IMR-90 (cell line): ENCODE measurements at regions not wholly inside any gene's neighbourhood (a gene's known extent, or its start where the extent isn't known, plus 50 kb on each side); places are given as distances from the start of the nearest gene placed in this dataset.

ENCODE experiments used
- ATAC-seq: fragments of 200-7000 bp; cut with Tn5 transposase; 2 replicates; pipeline ENCODE4 v1.9.1; 2020; ENCODE audit warnings: low read depth, mild to moderate bottlenecking, moderate library complexity
- BruUV-seq: library from RNA; stranded (reverse); fragments of 400-500 nt; replicated peaks from 2 replicates; lab custom pipeline; 2021; lab: Mats Ljungman, UMichigan
- CTCF ChIA-PET: fragments of 300-600 bp; formaldehyde crosslinking; extraction: SDS; loops from one replicate; lab custom pipeline; 2021; ENCODE audit warnings: antibody characterized with exemption; lab: Yijun Ruan, JAX
- POLR2A ChIA-PET: fragments of 300-600 bp; sonication (Branson Sonifier 250); formaldehyde crosslinking; loops from one replicate; lab custom pipeline; 2022; ENCODE audit warnings: antibody characterized with exemption; ENCODE audit not compliant: unreplicated experiment; lab: Charles Lee
- DNase-seq: peaks from one replicate; pipeline ENCODE4 v3.0.0; 2013
- H2AFZ ChIP-seq: replicated peaks from 2 replicates; pipeline ENCODE3; 2013; ENCODE audit warnings: low read length, mild to moderate bottlenecking; ENCODE audit not compliant: poor library complexity
- H2AK5ac ChIP-seq: 2 replicates; pipeline ENCODE4 v1.6.1; 2013; ENCODE audit warnings: low read depth, low read length, inconsistent platforms
- H2AK9ac ChIP-seq: replicated peaks from 2 replicates; pipeline ENCODE3; 2013; ENCODE audit warnings: mild to moderate bottlenecking, low read depth, low read length, moderate library complexity; ENCODE audit not compliant: poor library complexity
- H2BK120ac ChIP-seq: 2 replicates; pipeline ENCODE4 v1.6.1; 2013; ENCODE audit warnings: low read depth, low read length, inconsistent platforms
- H2BK15ac ChIP-seq: 3 replicates; pipeline ENCODE4 v1.6.1; 2013; ENCODE audit warnings: low read depth, low read length, inconsistent platforms
- H2BK20ac ChIP-seq: 2 replicates; pipeline ENCODE4 v1.6.1; 2013; ENCODE audit warnings: low read depth, mild to moderate bottlenecking, inconsistent platforms, low read length, moderate library complexity
- H2BK5ac ChIP-seq: 2 replicates; pipeline ENCODE4 v1.6.1; 2013; ENCODE audit warnings: mild to moderate bottlenecking, low read depth, low read length, inconsistent platforms; ENCODE audit not compliant: poor library complexity, severe bottlenecking
- H3K14ac ChIP-seq: replicated peaks from 2 replicates; pipeline ENCODE4 v1.6.1; 2013; ENCODE audit warnings: low read depth, low read length, inconsistent platforms
- H3K18ac ChIP-seq: 2 replicates; pipeline ENCODE4 v1.6.1; 2013; ENCODE audit warnings: low read depth, low read length, control low read depth
- H3K23ac ChIP-seq: 2 replicates; pipeline ENCODE4 v1.6.1; 2013; ENCODE audit warnings: low read depth, low read length, inconsistent platforms
- H3K27ac ChIP-seq: 2 replicates; pipeline ENCODE4 v1.5.1; 2013; ENCODE audit warnings: mild to moderate bottlenecking, control low read depth, low read length; ENCODE audit not compliant: insufficient read depth
- H3K27me3 ChIP-seq: 2 replicates; pipeline ENCODE4 v1.6.1; 2013; ENCODE audit warnings: low read length; ENCODE audit not compliant: control insufficient read depth, insufficient read depth
- H3K36me3 ChIP-seq: 2 replicates; pipeline ENCODE4 v1.6.1; 2013; ENCODE audit warnings: low read length, mixed read lengths; ENCODE audit not compliant: control insufficient read depth, insufficient read depth
- H3K4ac ChIP-seq: 2 replicates; pipeline ENCODE4 v1.6.1; 2013; ENCODE audit warnings: low read depth, low read length, inconsistent platforms
- H3K4me1 ChIP-seq: 2 replicates; pipeline ENCODE4 v1.6.1; 2013; ENCODE audit warnings: low read length, mixed read lengths; ENCODE audit not compliant: control insufficient read depth, insufficient read depth
- H3K4me2 ChIP-seq: 2 replicates; pipeline ENCODE4 v1.6.1; 2013; ENCODE audit warnings: low read depth, mild to moderate bottlenecking, control low read depth, low read length, moderate library complexity
- H3K4me3 ChIP-seq: 2 replicates; pipeline ENCODE4 v1.5.1; 2013; ENCODE audit warnings: low read depth, mild to moderate bottlenecking, control low read depth, low read length, moderate library complexity; ENCODE audit not compliant: insufficient read depth
- H3K56ac ChIP-seq: 2 replicates; pipeline ENCODE4 v1.6.1; 2013; ENCODE audit warnings: low read length, inconsistent platforms; ENCODE audit not compliant: insufficient read depth; ENCODE audit errors: extremely low read depth
- H3K79me1 ChIP-seq, 2 experiments: 2 replicates each; pipeline ENCODE4 v1.6.1; 2013; ENCODE audit warnings: low read length in 2 of 2, inconsistent platforms in 1 of 2, low read depth in 1 of 2
- H3K9ac ChIP-seq: 2 replicates; pipeline ENCODE4 v1.6.1; 2013; ENCODE audit warnings: low read depth, low read length, control low read depth
- H3K9me1 ChIP-seq: 2 replicates; pipeline ENCODE4 v1.6.1; 2013; ENCODE audit warnings: low read length, inconsistent platforms; ENCODE audit not compliant: insufficient read depth
- H3K9me3 ChIP-seq: 2 replicates; pipeline ENCODE4 v1.6.1; 2013; ENCODE audit warnings: low read length; ENCODE audit not compliant: control insufficient read depth, insufficient read depth
- H4K20me1 ChIP-seq: 2 replicates; pipeline ENCODE4 v1.6.1; 2013; ENCODE audit warnings: low read length, inconsistent platforms; ENCODE audit not compliant: insufficient read depth
- H4K5ac ChIP-seq: 2 replicates; pipeline ENCODE4 v1.6.1; 2013; ENCODE audit warnings: mild to moderate bottlenecking, low read depth, low read length, control low read depth
- H4K8ac ChIP-seq, 2 experiments: 2 replicates each; pipeline ENCODE4 v1.6.1; 2013; ENCODE audit warnings: low read depth in 2 of 2, low read length in 2 of 2, control low read depth in 1 of 2, inconsistent platforms in 1 of 2
- H4K91ac ChIP-seq: 2 replicates; pipeline ENCODE4 v1.6.1; 2013; ENCODE audit warnings: low read depth, low read length, inconsistent platforms; ENCODE audit not compliant: insufficient read depth
- CHD1 ChIP-seq: IDR thresholded peaks from 2 replicates; pipeline ENCODE4 v1.6.1; 2012; ENCODE audit warnings: low read depth, low read length, improper control_type of control experiment
- FOS ChIP-seq: fragments of 150-350 bp; IDR thresholded peaks from 2 replicates; pipeline ENCODE4 v1.6.1; 2016; ENCODE audit warnings: low read depth, low read length
- MAFK ChIP-seq: IDR thresholded peaks from 2 replicates; pipeline ENCODE4 v1.6.1; 2012; ENCODE audit warnings: low read depth, low read length, improper control_type of control experiment
- MXI1 ChIP-seq: IDR thresholded peaks from 2 replicates; pipeline ENCODE4 v1.6.1; 2012; ENCODE audit warnings: low read depth, mild to moderate bottlenecking, low read length, moderate library complexity, borderline replicate concordance
- NFE2L2 ChIP-seq: fragments of 150-350 bp; IDR thresholded peaks from 2 replicates; pipeline ENCODE4 v1.6.1; 2016; ENCODE audit warnings: low read depth, mild to moderate bottlenecking, low read length
- POLR2A ChIP-seq: IDR thresholded peaks from 2 replicates; pipeline ENCODE4 v1.6.1; 2012; ENCODE audit warnings: mild to moderate bottlenecking, low read depth, low read length
- RAD21 ChIP-seq: IDR thresholded peaks from 2 replicates; pipeline ENCODE4 v1.6.1; 2012; ENCODE audit warnings: low read length, improper control_type of control experiment
- RCOR1 ChIP-seq: IDR thresholded peaks from 2 replicates; pipeline ENCODE4 v1.6.1; 2012; ENCODE audit warnings: mild to moderate bottlenecking, low read length, improper control_type of control experiment; ENCODE audit not compliant: insufficient replicate concordance
- RFX5 ChIP-seq: IDR thresholded peaks from 2 replicates; pipeline ENCODE4 v1.8.0; 2012; ENCODE audit warnings: low read depth, mild to moderate bottlenecking, low read length, moderate library complexity
- SMC3 ChIP-seq: fragments of 150-350 bp; IDR thresholded peaks from 2 replicates; pipeline ENCODE4 v1.6.1; 2016; ENCODE audit warnings: low read depth, mild to moderate bottlenecking, antibody characterized with exemption, low read length, moderate library complexity
- WGBS, 2 experiments: methylation state at CpG; one replicate each; pipeline versions ENCODE4 v1.1.5 to v1.1.7; 2013; ENCODE audit warnings: missing lambda C conversion rate in 2 of 2; ENCODE audit not compliant: insufficient read length in 1 of 2; ENCODE audit errors: extremely low coverage in 2 of 2; 5-methylcytosine and 5-hydroxymethylcytosine counted together
- dilution Hi-C: fragments of 300-500 bp; cut with HindIII; formaldehyde crosslinking; loops from one replicate; pipeline ENCODE4 v1.14.3; 2018; ENCODE audit warnings: low sequenced_read_pairs; ENCODE audit not compliant: unreplicated experiment
- in situ Hi-C: fragments of 300-500 bp; cut with MboI; formaldehyde crosslinking; loops from 3 replicates; pipeline ENCODE4 v1.14.3; 2019; ENCODE audit warnings: low sequenced_read_pairs, inconsistent platforms, mixed read lengths
- intact Hi-C: fragments of 100-400 bp; cut with micrococcal nuclease; formaldehyde crosslinking; loops from 2 replicates; pipeline ENCODE4 v1.10.0; 2022
- TF ChIP-seq, protein P1 (sequence below): fragments of 150-350 bp; IDR thresholded peaks from 2 replicates; pipeline ENCODE4 v1.6.1; 2017; ENCODE audit warnings: mild to moderate bottlenecking, antibody characterized with exemption, low read length, low read depth
- TF ChIP-seq, protein P2 (sequence below): conservative IDR thresholded peaks from 2 replicates; pipeline ENCODE4 v1.5.1; 2012; ENCODE audit warnings: mild to moderate bottlenecking, low read depth, low read length, improper control_type of control experiment
- TF ChIP-seq, protein P3 (sequence below): fragments of 150-350 bp; IDR thresholded peaks from 2 replicates; pipeline ENCODE4 v1.6.1; 2016; ENCODE audit warnings: low read depth, mild to moderate bottlenecking, low read length, moderate library complexity, borderline replicate concordance

DNA sequence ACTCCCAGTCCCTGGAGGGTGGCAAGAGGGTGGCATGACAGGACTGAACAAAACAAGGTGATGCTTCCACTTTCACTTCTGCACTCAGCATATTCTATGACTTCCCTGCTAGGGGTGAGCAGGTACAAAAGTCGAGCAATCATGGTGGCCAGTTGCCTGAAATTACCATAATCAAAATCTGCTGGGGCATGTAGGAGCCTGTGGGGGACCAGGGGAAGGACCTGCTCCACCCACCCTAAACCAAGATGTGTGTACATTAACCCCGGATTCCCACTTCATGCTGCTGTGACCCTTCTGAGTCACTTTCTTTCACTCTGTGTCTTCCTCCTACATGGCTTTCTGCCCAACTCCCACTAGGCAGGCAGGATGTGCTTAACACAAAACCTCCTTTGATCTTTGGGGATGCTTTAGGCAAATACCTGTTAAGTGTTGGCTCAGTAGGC lies 73.3 kb upstream of the PHF24 start:
- H2BK120ac ChIP-seq, result no peak overlapping the region
- intact Hi-C loops, result no loop called here
- no peak overlapping the region for H3K4me3 ChIP-seq
- H2BK5ac ChIP-seq, result no peak overlapping the region
- H2AK9ac ChIP-seq, result no peak overlapping the region
- H2AFZ ChIP-seq, result no peak overlapping the region
- H3K56ac ChIP-seq, result no peak overlapping the region
- TF ChIP-seq, protein P1, sequence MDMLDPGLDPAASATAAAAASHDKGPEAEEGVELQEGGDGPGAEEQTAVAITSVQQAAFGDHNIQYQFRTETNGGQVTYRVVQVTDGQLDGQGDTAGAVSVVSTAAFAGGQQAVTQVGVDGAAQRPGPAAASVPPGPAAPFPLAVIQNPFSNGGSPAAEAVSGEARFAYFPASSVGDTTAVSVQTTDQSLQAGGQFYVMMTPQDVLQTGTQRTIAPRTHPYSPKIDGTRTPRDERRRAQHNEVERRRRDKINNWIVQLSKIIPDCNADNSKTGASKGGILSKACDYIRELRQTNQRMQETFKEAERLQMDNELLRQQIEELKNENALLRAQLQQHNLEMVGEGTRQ, result no peak
- TF ChIP-seq RFX5, result no peak
- no peak for TF ChIP-seq MAFK
- no peak for TF ChIP-seq MXI1
- no peak for TF ChIP-seq SMC3
- TF ChIP-seq POLR2A, result no peak
- no peak for TF ChIP-seq RCOR1
- TF ChIP-seq NFE2L2, result no peak
- TF ChIP-seq, protein P2, sequence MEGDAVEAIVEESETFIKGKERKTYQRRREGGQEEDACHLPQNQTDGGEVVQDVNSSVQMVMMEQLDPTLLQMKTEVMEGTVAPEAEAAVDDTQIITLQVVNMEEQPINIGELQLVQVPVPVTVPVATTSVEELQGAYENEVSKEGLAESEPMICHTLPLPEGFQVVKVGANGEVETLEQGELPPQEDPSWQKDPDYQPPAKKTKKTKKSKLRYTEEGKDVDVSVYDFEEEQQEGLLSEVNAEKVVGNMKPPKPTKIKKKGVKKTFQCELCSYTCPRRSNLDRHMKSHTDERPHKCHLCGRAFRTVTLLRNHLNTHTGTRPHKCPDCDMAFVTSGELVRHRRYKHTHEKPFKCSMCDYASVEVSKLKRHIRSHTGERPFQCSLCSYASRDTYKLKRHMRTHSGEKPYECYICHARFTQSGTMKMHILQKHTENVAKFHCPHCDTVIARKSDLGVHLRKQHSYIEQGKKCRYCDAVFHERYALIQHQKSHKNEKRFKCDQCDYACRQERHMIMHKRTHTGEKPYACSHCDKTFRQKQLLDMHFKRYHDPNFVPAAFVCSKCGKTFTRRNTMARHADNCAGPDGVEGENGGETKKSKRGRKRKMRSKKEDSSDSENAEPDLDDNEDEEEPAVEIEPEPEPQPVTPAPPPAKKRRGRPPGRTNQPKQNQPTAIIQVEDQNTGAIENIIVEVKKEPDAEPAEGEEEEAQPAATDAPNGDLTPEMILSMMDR, result no peak
- TF ChIP-seq CHD1, result no peak
- TF ChIP-seq, protein P3, sequence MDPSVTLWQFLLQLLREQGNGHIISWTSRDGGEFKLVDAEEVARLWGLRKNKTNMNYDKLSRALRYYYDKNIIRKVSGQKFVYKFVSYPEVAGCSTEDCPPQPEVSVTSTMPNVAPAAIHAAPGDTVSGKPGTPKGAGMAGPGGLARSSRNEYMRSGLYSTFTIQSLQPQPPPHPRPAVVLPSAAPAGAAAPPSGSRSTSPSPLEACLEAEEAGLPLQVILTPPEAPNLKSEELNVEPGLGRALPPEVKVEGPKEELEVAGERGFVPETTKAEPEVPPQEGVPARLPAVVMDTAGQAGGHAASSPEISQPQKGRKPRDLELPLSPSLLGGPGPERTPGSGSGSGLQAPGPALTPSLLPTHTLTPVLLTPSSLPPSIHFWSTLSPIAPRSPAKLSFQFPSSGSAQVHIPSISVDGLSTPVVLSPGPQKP, result no peak
- TF ChIP-seq FOS, result no peak
- TF ChIP-seq RAD21, result no peak
- no peak for DNase-seq
- no peaks in the 10 kb centered on the region for H3K9me1 ChIP-seq
- no CpG with 5 or more reads among the region's 2 CpGs for WGBS, 2 experiments
- H3K14ac ChIP-seq, result no peak overlapping the region
- peaks cover 10% of the 10 kb centered on the region for H3K27me3 ChIP-seq
- H4K91ac ChIP-seq, result no peak overlapping the region
- no peaks in the 10 kb centered on the region for H4K20me1 ChIP-seq
- H3K79me1 ChIP-seq, result no peaks in the 10 kb centered on the region
- no peaks in the 10 kb centered on the region for H3K36me3 ChIP-seq
- no peak overlapping the region for H3K4me2 ChIP-seq
- no TSS peak for BruUV-seq
- in situ Hi-C loops, result no loop called here
- no peak overlapping the region for H2BK20ac ChIP-seq
- ChIA-PET CTCF (no interaction called here), POLR2A (no interaction called here)
- H3K9me3 ChIP-seq, result no peaks in the 10 kb centered on the region
- no peak overlapping the region for H3K4ac ChIP-seq
- no peaks in the 10 kb centered on the region for H3K4me1 ChIP-seq
- no peak overlapping the region for H3K23ac ChIP-seq
- no peak overlapping the region for H2BK15ac ChIP-seq
- no peak overlapping the region for H3K18ac ChIP-seq
- H4K5ac ChIP-seq, result no peak overlapping the region
- dilution Hi-C loops, result no loop called here
- no peak overlapping the region for H2AK5ac ChIP-seq
- H3K9ac ChIP-seq, result no peak overlapping the region
- H4K8ac ChIP-seq, result no peak overlapping the region
- no peak for ATAC-seq
- H3K27ac ChIP-seq, result no peak overlapping the region
